ENCODE measurements at regions not wholly inside any gene's neighbourhood (a gene's known extent, or its start where the extent isn't known, plus 50 kb on each side); places are given as distances from the start of the nearest gene placed in this dataset.
A peak's percentile ranks its signal among the peaks of the same experiment; 100 is the strongest.
"Not testable (repeated sequence)": the region's sequence is repeated elsewhere in the genome, so short reads cannot be mapped to it uniquely, and the experiment has no call there.

GRCh38 chr16:65822148-65822547, 544.3 kb upstream of the CDH5 start:
- intact Hi-C loops (cut with DNase I) = no loop called here

DNA sequence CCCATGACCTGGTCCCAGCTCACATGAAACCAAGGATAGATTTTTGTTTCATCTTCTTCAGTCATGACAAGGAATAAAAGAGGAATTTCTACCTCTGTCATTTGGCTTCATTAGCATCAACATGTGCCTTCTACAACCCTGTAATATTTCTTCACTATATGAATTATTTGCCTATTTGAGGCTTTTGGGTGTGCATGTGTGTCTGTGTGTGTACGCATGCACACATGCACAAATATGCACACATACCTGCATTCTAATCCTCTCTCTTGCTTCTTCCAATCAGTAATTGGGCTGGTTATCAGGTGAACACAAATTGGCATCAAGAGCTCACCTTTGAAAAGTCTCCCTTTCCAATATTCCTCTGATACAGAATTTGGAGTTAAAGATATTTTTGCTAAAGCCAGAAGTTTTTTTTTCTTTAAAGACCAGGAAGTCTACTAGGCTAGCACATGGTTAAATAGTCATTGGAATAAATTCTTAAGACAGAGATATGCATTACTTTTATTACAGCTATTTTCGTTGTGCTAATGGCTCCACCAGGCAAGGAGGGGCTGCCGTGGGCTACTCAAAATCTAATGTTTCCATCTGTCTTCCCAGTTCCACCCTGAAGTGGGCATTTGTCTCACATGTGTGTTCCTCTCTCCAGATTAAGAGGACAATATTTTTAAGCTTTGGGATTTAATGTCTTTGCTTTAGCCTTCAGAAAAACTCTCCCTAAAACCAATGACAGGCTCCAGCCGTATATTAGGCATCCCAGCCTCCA, 547.2 kb upstream of the CDH5 start:
- DNase-seq (no peak), ATAC-seq (no peak)
- intact Hi-C loops (cut with DNase I) = no loop called here

More at GRCh38 chr16:65822148-65822547, 544.3 kb upstream of the CDH5 start:
- ATAC-seq (no peak), DNase-seq (no peak)

GRCh38 chr16:65817799-65818198, 548.7 kb upstream of the CDH5 start:
- no peak for ATAC-seq
- DNase-seq = no peak
- intact Hi-C loops (cut with DNase I) = no loop called here

- ATAC-seq (no peak), DNase-seq (no peak)
- intact Hi-C loops (cut with DNase I) = no loop called here
Measured at GRCh38 chr16:65817066-65817465, 549.4 kb upstream of the CDH5 start.

GRCh38 chr16:65816556-65816955, 549.9 kb upstream of the CDH5 start:
- intact Hi-C loops (cut with DNase I) = no loop called here
- ATAC-seq (no peak), DNase-seq (no peak)

GRCh38 chr16:65815707-65816106, 550.8 kb upstream of the CDH5 start:
- intact Hi-C loops (cut with DNase I) = no loop called here
- ATAC-seq = no peak
- no peak for DNase-seq

- intact Hi-C loops (cut with DNase I); ATAC-seq; DNase-seq: not testable (repeated sequence)
Measured at GRCh38 chr16:65813879-65814278, 552.6 kb upstream of the CDH5 start.

DNA sequence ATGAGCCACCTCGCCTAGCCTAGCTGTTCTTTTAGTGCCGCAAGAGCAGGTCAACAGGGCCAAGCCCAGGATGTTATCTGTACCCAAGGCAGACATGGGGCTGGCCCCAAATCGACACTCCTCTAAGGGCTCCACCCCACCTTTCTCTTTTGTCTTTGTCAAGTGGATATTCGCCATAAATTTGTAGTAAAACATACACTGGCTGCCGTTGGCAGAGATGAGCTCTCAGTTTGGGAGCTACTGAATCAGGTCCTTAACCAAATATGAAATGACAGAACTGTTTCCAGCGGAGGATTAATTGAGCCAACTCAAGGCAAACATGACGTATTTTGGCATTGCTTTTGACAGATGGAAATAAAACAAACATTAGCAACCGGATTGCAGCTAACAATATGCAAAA, 556.9 kb upstream of the CDH5 start:
- no peak for DNase-seq
- no peak for ATAC-seq
- intact Hi-C loops (cut with DNase I) = no loop called here

DNA sequence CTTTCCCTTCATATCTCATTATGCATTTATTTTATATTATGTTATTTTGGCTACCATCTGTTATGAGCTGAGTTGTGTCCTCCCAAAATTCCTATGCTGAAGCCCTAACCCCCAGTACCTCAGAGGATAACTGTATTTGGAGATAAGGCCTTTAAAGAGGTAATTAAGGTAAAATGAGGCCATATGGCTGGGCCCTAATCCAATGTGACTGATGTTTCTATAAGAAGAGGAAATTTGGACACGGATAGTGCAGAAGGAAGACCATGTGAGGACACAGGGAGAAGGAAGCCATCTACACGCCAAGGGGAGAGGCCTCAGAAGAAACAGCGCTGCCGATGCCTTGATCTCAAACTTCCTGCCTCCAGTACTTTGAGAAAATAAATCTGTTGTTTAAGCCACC, 557.7 kb upstream of the CDH5 start:
- ATAC-seq (no peak), DNase-seq (no peak)
- intact Hi-C loops (cut with DNase I) = no loop called here

- no peak for ATAC-seq
- intact Hi-C loops (cut with DNase I) = no loop called here
- no peak for DNase-seq
Measured at GRCh38 chr16:65807858-65808257, 558.6 kb upstream of the CDH5 start.

DNA sequence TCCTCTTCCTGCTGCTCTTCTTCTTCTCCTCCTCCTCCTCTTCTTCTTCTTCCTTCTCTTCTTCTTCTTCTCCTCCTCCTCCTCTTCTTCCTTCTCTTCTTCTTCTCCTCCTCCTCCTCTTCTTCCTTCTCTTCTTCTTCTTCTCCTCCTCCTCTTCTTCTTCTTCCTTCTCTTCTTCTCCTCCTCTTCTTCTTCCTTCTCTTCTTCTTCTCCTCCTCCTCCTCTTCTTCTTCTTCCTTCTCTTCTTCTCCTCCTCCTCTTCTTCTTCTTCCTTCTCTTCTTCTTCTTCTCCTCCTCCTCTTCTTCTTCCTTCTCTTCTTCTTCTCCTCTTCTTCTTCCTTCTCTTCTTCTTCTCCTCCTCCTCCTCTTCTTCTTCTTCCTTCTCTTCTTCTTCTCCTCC, 560.8 kb upstream of the CDH5 start:
- ATAC-seq; DNase-seq; intact Hi-C loops (cut with DNase I): not testable (repeated sequence)

DNA sequence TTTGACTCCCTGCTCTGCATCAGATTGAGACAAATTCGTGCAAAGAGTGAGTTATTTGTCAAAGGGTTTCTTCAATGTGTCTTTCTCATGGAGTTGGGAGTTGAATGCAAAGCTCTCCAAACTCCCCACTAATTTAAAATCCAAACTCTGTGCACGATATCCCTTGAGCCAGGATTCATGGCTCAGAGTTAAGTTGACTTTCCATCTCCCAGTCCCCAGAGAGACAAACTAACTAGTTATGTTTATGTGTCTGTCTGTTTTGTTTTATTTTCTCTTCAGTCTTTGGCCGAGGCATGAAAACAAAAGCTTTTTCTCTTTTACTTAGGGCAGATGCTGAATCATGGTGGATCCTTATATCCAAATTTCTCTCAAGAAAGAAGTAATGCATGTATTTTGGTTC, 570.0 kb upstream of the CDH5 start:
- ATAC-seq = no peak
- intact Hi-C loops (cut with DNase I) = no loop called here
- no peak for DNase-seq

DNA sequence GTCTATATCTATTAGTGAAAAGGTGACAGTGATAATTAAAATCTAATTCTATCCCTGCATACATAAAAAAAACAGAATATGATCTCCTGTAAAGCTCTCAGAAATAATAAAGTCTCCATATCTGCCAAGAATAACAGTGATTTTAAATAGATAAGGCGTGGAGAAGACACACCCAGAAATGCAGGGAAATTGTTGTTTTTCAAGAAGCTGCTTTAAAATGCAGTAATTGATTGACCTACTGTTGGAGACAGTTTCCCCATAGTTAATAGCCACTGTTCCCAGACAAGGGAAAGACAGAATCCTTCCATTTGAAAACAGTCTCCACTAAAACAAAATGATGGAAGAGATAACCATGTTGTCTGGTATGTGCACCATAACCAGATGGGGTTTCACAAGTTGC, 571.5 kb upstream of the CDH5 start:
- intact Hi-C loops (cut with DNase I) = no loop called here
- ATAC-seq (no peak), DNase-seq (no peak)

DNA sequence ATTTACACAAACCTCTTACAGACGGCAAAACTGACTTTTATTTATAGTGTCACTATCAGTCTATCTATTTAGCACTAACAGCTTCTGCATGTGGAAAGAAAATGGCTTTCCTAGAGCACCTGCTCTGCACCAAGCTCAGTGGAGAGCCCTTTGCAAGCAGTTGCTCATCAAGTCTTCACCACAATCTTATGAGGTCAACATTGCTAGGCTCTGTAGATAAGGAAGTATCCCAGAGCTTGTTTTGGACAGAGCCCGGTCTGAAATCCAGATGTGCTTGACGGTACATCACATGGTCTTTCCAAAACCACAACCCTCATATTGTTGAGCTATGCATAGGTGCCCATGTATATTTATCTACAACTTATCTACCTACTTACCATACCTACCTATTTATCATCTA, 572.7 kb upstream of the CDH5 start:
- no peak for ATAC-seq
- no peak for DNase-seq
- intact Hi-C loops (cut with DNase I) = no loop called here

DNA sequence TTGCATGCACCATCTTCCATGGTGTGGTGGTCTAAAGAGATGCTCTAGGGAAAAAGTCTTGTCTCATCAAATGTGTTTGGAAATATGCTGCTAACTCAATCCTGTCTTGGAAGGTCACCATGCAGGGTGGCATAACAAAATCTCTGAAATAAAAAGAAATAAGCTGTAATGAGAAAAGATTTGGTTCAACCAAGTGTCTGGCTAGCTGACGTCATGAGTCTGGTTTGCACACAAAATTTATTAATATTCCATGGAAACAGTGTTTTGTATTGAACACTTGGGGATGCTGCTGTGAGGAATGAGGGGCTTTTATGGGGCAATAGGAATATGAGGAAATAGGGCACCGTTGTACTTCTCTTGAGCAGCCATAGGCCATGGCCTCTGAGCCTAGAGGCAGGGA, 575.7 kb upstream of the CDH5 start:
- intact Hi-C loops (cut with DNase I) = no loop called here
- no peak for ATAC-seq
- no peak for DNase-seq

DNA sequence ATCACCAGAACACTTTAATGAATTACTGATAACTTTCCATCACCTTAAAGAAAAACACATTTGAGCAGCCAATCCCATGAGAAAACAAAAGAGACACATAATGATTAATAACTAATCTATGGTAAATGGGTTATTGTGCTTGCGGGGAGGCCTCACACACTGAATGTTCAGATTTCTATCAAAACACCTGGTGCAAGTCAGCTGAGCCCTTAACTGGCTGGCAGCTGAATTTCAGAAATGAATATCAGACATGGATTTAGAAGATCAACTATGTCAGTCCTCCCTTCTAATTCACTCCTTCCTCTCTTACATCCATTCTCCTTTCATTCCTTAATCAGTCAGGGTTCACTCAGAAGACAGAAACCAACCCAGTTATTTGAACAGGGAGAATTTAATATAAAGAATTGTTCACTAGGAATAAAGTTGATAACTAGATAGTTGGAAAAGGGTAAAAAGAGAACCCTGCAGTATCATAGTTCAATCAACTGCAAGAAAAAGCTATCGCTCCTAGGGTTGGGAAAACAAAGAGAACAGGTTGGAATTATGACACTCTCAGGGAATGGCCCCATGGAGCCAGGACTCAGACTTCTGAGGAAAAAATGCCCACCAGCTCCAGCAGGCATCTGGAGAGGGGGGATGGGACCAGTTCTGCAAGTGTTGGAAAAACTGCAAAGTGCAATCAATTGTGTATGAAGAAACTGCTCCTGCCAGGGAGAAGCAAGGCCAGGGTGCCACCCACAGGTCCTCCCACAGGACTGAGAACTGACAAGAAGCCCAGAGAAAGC, 577.1 kb upstream of the CDH5 start:
- no peak for ATAC-seq
- intact Hi-C loops (cut with DNase I) = no loop called here

DNA sequence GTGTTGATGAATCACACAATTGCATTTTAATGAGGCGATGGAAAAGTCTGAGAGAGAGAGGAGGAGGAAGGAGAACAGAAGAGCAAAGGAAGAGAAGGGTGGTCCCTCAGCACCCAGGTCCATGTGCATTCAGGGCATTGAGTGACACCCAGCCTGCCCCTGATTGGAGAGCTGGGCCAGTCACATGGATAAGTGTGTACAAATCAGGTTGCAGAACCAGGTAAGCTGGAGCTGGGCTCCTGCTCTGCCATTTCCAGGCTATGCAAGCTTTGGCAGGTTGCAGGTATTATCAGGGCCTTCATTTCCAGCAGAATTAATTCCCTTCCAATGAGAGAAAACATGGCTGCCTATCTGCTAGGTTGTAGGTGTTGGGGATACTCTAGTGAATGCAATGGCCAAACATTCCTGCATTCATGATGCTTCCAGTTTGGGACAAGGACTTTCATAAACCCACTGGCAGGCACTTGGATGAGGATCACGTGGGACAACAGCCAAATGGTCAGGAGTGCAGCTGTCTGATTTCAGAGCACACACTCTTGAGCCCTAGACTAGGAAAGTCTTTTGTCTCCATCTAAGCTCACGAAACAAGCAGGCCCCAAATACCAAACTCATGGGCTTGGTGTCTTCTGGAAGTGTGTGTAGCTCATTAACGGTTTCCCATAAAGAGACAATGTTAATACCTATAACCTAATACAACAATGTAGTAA, 577.9 kb upstream of the CDH5 start:
- DNase-seq (no peak), ATAC-seq (no peak)
- intact Hi-C loops (cut with DNase I) = no loop called here

More for the DNA sequence above, 577.1 kb upstream of the CDH5 start:
- DNase-seq = no peak

DNA sequence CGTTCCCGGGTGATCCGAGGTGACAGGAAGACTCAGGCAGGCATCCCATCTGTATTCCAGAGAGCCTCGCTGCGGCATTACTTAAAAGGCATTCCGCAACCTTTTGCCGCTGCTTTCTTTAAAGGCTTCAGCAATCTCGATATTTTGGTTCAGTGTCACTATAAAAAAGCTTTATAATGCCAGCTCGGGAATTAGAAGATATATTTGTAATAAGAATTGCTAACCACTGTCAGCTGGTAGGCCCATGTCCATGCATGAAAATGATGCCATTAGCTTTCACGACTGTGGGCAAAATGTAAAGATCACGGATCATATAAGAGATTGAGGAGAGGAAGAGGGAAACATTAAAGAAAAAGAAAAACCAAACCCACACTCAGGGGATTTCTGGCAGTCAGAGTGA, 578.6 kb upstream of the CDH5 start:
- intact Hi-C loops (cut with DNase I) = no loop called here
- no peak for DNase-seq

DNA sequence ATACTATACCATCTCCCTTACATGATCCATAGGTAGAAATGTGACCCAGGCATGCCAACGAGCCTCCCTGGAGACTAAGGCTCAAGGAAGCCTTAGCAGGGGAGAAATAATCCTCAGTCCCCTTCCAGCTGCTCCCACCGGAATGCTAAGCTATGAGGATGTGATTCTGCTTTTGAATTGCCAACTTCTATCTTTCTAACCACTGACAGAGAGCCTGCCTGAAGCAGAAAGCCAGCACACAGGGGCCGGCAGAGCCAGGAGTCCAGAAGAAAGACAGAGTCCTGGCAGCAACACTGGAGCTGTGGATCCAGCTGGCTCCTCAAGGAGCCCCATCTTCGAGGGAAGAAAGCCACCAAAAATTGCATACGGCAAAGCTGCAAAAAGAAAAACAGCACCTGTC, 579.6 kb upstream of the CDH5 start:
- ATAC-seq (peak in 1 of 2 donors; percentile 76), DNase-seq (no peak)
- intact Hi-C loops (cut with DNase I) = no loop called here

More for the DNA sequence above, 578.6 kb upstream of the CDH5 start:
- ATAC-seq = no peak
